H1 (cell line): ENCODE measurements at regions not wholly inside any gene's neighbourhood (a gene's known extent, or its start where the extent isn't known, plus 50 kb on each side); places are given as distances from the start of the nearest gene placed in this dataset.
A peak's percentile ranks its signal among the peaks of the same experiment; 100 is the strongest.

Source experiments
- CTCF ChIA-PET: fragments of 300-600 bp; sonication (Branson Sonifier 250); formaldehyde crosslinking; loops from one replicate; lab custom pipeline; 2021; ENCODE audit not compliant: partially characterized antibody; lab: Charles Lee
- POLR2A ChIA-PET: fragments of 300-600 bp; sonication (Branson Sonifier 250); formaldehyde crosslinking; loops from one replicate; lab custom pipeline; 2021; ENCODE audit warnings: inconsistent platforms; ENCODE audit not compliant: partially characterized antibody; lab: Charles Lee
- DNase-seq, 2 experiments: peaks; one replicate each; pipeline versions ENCODE4 v3.0.0 to v3.0.0-alpha.2; 2010 to 2022; ENCODE audit warnings: low spot score in 2 of 2, low read depth in 1 of 2, mixed read lengths in 1 of 2
- FAIRE-seq: peaks from 2 replicates; lab custom pipeline; 2011; peaks lifted over from hg19 to GRCh38; lab: Jason Lieb, UNC
- H2AFZ ChIP-seq: 2 replicates; pipeline ENCODE4 v1.8.1; 2012; ENCODE audit warnings: low read length, inconsistent platforms
- H2AK5ac ChIP-seq: 2 replicates; pipeline ENCODE4 v1.6.1; 2013; ENCODE audit warnings: low read depth, low read length
- H2BK120ac ChIP-seq: replicated peaks from 2 replicates; pipeline ENCODE3; 2013; ENCODE audit warnings: low read depth, low read length, inconsistent platforms
- H2BK12ac ChIP-seq: 2 replicates; pipeline ENCODE4 v1.6.1; 2013; ENCODE audit warnings: low read depth, low read length
- H2BK15ac ChIP-seq: 2 replicates; pipeline ENCODE4 v1.6.1; 2013; ENCODE audit warnings: low read length
- H2BK20ac ChIP-seq: 2 replicates; pipeline ENCODE4 v1.6.1; 2013; ENCODE audit warnings: low read length
- H2BK5ac ChIP-seq: 2 replicates; pipeline ENCODE4 v1.6.1; 2013; ENCODE audit warnings: low read depth, low read length
- H3K14ac ChIP-seq: 2 replicates; pipeline ENCODE4 v1.6.1; 2013; ENCODE audit warnings: inconsistent platforms; ENCODE audit not compliant: insufficient read length
- H3K18ac ChIP-seq: 2 replicates; pipeline ENCODE4 v1.6.1; 2013; ENCODE audit warnings: low read length; ENCODE audit errors: extremely low read depth
- H3K23ac ChIP-seq: 2 replicates; pipeline ENCODE4 v1.6.1; 2013; ENCODE audit warnings: inconsistent platforms; ENCODE audit not compliant: insufficient read length
- H3K23me2 ChIP-seq: 2 replicates; pipeline ENCODE4 v1.6.1; 2013; ENCODE audit warnings: low read depth, low read length
- H3K27ac ChIP-seq: 2 replicates; pipeline ENCODE4 v1.6.1; 2011; ENCODE audit warnings: low read depth, low read length, inconsistent platforms
- H3K27me3 ChIP-seq, 4 experiments: replicated peaks in 1 of 4; 1 replicate in 1 of 4; 2 replicates in 3 of 4; pipeline versions ENCODE4 v1.6.1 to v1.8.1; 2011 to 2013; ENCODE audit warnings: low read length in 3 of 4, mild to moderate bottlenecking in 3 of 4, inconsistent platforms in 2 of 4, mixed read lengths in 2 of 4, moderate library complexity in 1 of 4; ENCODE audit not compliant: control insufficient read depth in 3 of 4, insufficient read depth in 3 of 4; ENCODE audit errors: extremely low read depth in 1 of 4
- H3K36me3 ChIP-seq, 4 experiments: 2 replicates each; pipeline versions ENCODE4 v1.6.1 to v1.8.1; 2011 to 2013; ENCODE audit warnings: mild to moderate bottlenecking in 4 of 4, low read length in 3 of 4, moderate library complexity in 2 of 4, control low read depth in 1 of 4, inconsistent platforms in 1 of 4; ENCODE audit not compliant: insufficient read depth in 4 of 4, control insufficient read depth in 2 of 4
- H3K4ac ChIP-seq: replicated peaks from 2 replicates; pipeline ENCODE3; 2013; ENCODE audit warnings: low read length, low read depth, mixed read lengths, inconsistent platforms; ENCODE audit not compliant: insufficient read length
- H3K4me1 ChIP-seq, 4 experiments: replicated peaks in 1 of 4; 1 replicate in 1 of 4; 2 replicates in 3 of 4; pipeline versions ENCODE4 v1.6.1 to v1.8.1; 2011 to 2013; ENCODE audit warnings: low read length in 3 of 4, inconsistent platforms in 2 of 4, mixed read lengths in 1 of 4; ENCODE audit not compliant: insufficient read depth in 4 of 4, control insufficient read depth in 3 of 4
- H3K4me2 ChIP-seq, 2 experiments: 2 replicates each; pipeline versions ENCODE4 v1.6.1 to v1.8.1; 2011 to 2013; ENCODE audit warnings: low read depth in 2 of 2, low read length in 2 of 2, control low read depth in 1 of 2, inconsistent platforms in 1 of 2, mild to moderate bottlenecking in 1 of 2; ENCODE audit not compliant: insufficient read depth in 1 of 2
- H3K4me3 ChIP-seq, 4 experiments: fragments of 200-600, 300-600 bp in 1 of 4; sonication (generic), shearing (Covaris generic), sonication (Bioruptor Twin) in 1 of 4; 2 replicates each; pipeline versions ENCODE4 v1.5.1 to v1.8.1; 2011 to 2016; ENCODE audit warnings: low read length in 4 of 4, low read depth in 3 of 4, control low read depth in 2 of 4, inconsistent platforms in 2 of 4, mild to moderate bottlenecking in 2 of 4, mixed read lengths in 1 of 4, moderate library complexity in 1 of 4; ENCODE audit not compliant: insufficient read depth in 2 of 4; ENCODE audit errors: extremely low read depth in 1 of 4
- H3K56ac ChIP-seq: replicated peaks from 2 replicates; pipeline ENCODE3; 2013; ENCODE audit warnings: low read depth, mild to moderate bottlenecking, mixed read lengths, low read length, inconsistent platforms; ENCODE audit not compliant: insufficient read length
- H3K79me1 ChIP-seq: 2 replicates; pipeline ENCODE4 v1.6.1; 2013; ENCODE audit warnings: low read depth, low read length, control low read depth
- H3K79me2 ChIP-seq, 2 experiments: 2 replicates each; pipeline versions ENCODE4 v1.6.1 to v1.8.1; 2012 to 2013; ENCODE audit warnings: low read length in 2 of 2, mild to moderate bottlenecking in 2 of 2, inconsistent platforms in 1 of 2; ENCODE audit not compliant: insufficient read depth in 2 of 2, control insufficient read depth in 1 of 2
- H3K9ac ChIP-seq, 4 experiments: replicated peaks in 1 of 4; 1 replicate in 1 of 4; 2 replicates in 3 of 4; pipeline versions ENCODE4 v1.6.1 to v1.8.1; 2011 to 2013; ENCODE audit warnings: low read depth in 3 of 4, low read length in 3 of 4, control low read depth in 2 of 4, mild to moderate bottlenecking in 2 of 4, moderate library complexity in 2 of 4, inconsistent platforms in 1 of 4; ENCODE audit errors: extremely low read depth in 1 of 4
- H3K9me3 ChIP-seq, 2 experiments: 2 replicates each; pipeline versions ENCODE4 v1.6.1 to v1.8.1; 2012 to 2013; ENCODE audit warnings: mild to moderate bottlenecking in 2 of 2, moderate library complexity in 2 of 2, control low read depth in 1 of 2, inconsistent platforms in 1 of 2, low read depth in 1 of 2, low read length in 1 of 2, mixed read lengths in 1 of 2; ENCODE audit not compliant: insufficient read depth in 2 of 2
- H4K20me1 ChIP-seq, 2 experiments: replicated peaks in 1 of 2; 2 replicates each; pipeline versions ENCODE3 to v1.8.1; 2011 to 2013; ENCODE audit warnings: inconsistent platforms in 2 of 2, low read length in 2 of 2, mild to moderate bottlenecking in 1 of 2; ENCODE audit not compliant: insufficient read depth in 2 of 2, control insufficient read depth in 1 of 2
- H4K5ac ChIP-seq: 2 replicates; pipeline ENCODE4 v1.6.1; 2013; ENCODE audit warnings: low read length, low read depth, mixed read lengths, inconsistent platforms; ENCODE audit not compliant: insufficient read length
- H4K8ac ChIP-seq: 2 replicates; pipeline ENCODE4 v1.8.0; 2013; ENCODE audit warnings: mild to moderate bottlenecking, moderate library complexity, low read length, inconsistent platforms; ENCODE audit not compliant: insufficient read depth; ENCODE audit errors: extremely low read depth
- H4K91ac ChIP-seq: replicated peaks from 2 replicates; pipeline ENCODE3; 2013; ENCODE audit warnings: low read length, mixed read lengths, inconsistent platforms; ENCODE audit not compliant: insufficient read length
- HDAC2 ChIP-seq, 2 experiments: fragments of 300-600 bp in 1 of 2; sonication (generic) in 1 of 2; IDR thresholded peaks; 2 replicates each; pipeline ENCODE4 v1.6.1; 2011 to 2012; ENCODE audit warnings: low read depth in 2 of 2, low read length in 2 of 2, mild to moderate bottlenecking in 2 of 2, moderate library complexity in 2 of 2, borderline replicate concordance in 1 of 2, inconsistent platforms in 1 of 2
- HDAC6 ChIP-seq: IDR thresholded peaks from one replicate; pipeline ENCODE4 v1.7.1; 2012; ENCODE audit warnings: low read depth, mild to moderate bottlenecking, inconsistent platforms, low read length, moderate library complexity
- SP1 ChIP-seq: IDR thresholded peaks from 2 replicates; pipeline ENCODE4 v1.6.1; 2011; ENCODE audit warnings: low read depth, low read length
- WGBS, 2 experiments: shearing (Covaris generic) in 1 of 2; methylation state at CpG; one replicate each; pipeline versions ENCODE4 v1.1.6 to v1.1.7; 2013 to 2015; ENCODE audit warnings: low lambda C conversion rate in 2 of 2, mixed read lengths in 2 of 2, inconsistent platforms in 1 of 2, low coverage in 1 of 2, missing lambda C conversion rate in 1 of 2; ENCODE audit not compliant: insufficient replicate concordance in 2 of 2, insufficient coverage in 1 of 2, insufficient read length in 1 of 2; ENCODE audit errors: extremely low coverage in 1 of 2, missing lambda C conversion rate in 1 of 2; 5-methylcytosine and 5-hydroxymethylcytosine counted together

DNA sequence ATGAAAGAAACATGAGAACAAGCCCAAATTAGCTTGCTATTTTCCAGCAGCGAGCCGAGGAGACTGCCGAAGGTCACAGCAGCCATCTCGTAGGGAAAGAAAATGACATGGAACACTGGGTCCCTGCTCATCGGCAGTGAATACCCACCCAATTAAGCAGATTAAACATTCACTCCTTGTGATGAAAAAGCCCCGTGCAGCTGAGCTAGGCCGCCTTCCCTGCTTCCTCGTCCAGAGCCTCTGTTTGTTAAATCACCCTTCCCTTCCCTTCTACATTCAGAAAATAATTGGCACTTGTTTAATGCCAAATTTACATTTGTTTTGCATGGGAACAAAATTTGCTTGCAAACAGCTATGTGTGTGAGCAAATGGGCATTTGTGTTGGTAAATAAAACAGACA is 342.5 kb downstream of the RMST start:
- 83% methylated on average over 8 of the region's 8 CpGs; no CpG with 5 or more reads in 1 of the 2 experiments for WGBS, 2 experiments
- no peak overlapping the region for H3K18ac ChIP-seq
- H3K4me1 ChIP-seq: peaks cover 0 to 12% (median 0%) of the 10 kb centered on the region in 4 experiments; a peak in 2 of 7 replicates
- no peak overlapping the region for H2BK120ac ChIP-seq
- ChIA-PET POLR2A (no interaction called here), CTCF (no interaction called here)
- no peak overlapping the region for H4K5ac ChIP-seq
- H2AK5ac ChIP-seq: no peak overlapping the region
- H2BK12ac ChIP-seq: no peak overlapping the region
- no peak for DNase-seq
- no peaks in the 10 kb centered on the region for H3K79me2 ChIP-seq
- peak overlapping the region; percentile 88 for H2AFZ ChIP-seq
- no peak overlapping the region for H3K4me3 ChIP-seq
- H3K27me3 ChIP-seq: no peaks in the 10 kb centered on the region
- no peaks in the 10 kb centered on the region for H3K36me3 ChIP-seq
- no peak overlapping the region for H3K9ac ChIP-seq
- H3K23ac ChIP-seq: no peak overlapping the region
- no peak overlapping the region for H4K8ac ChIP-seq
- H3K14ac ChIP-seq: no peak overlapping the region
- no peak overlapping the region for H2BK20ac ChIP-seq
- H3K23me2 ChIP-seq: no peaks in the 10 kb centered on the region
- no peak overlapping the region for H3K4me2 ChIP-seq
- no peaks in the 10 kb centered on the region for H3K9me3 ChIP-seq
- H3K79me1 ChIP-seq: no peaks in the 10 kb centered on the region
- H2BK5ac ChIP-seq: no peak overlapping the region
- H3K56ac ChIP-seq: no peak overlapping the region
- H4K20me1 ChIP-seq: no peaks in the 10 kb centered on the region
- no peak overlapping the region for H2BK15ac ChIP-seq
- H3K27ac ChIP-seq: no peak overlapping the region
- FAIRE-seq: no peak
- H3K4ac ChIP-seq: no peak overlapping the region
- no peak overlapping the region for H4K91ac ChIP-seq
- no peak for TF ChIP-seq SP1
- TF ChIP-seq HDAC6: no peak
- no peak for TF ChIP-seq HDAC2 (IDR thresholded peaks at IDR 0.05; ENCODE audit: borderline replicate concordance in 1 of 2, low read depth in 2 of 2, low read length in 2 of 2)
